ENCODE measurements at regions not wholly inside any gene's neighbourhood (a gene's known extent, or its start where the extent isn't known, plus 50 kb on each side); places are given as distances from the start of the nearest gene placed in this dataset.

DNA sequence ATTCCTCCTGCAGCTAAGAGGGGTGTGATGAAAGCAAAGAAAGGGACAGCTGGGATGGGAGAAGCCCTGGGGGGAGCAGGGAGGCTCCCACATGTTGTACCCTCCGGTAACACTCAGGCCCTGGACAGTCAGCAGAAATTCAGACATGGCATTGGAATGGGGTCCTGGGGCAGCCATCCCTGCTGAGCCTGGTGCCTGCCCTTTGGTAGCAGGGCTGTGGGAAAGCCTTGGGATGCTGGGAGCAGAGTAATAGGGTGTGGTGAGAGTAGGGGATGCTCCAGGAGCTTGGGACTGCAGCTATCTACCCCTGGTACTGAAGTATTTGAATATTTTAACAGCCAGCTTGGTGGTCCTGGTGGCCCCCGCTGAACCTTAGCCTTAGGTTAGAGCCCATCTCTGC lies 56.8 kb downstream of the FAM241B start:
- no peaks in the 10 kb centered on the region for H3K27me3 ChIP-seq
- TF ChIP-seq, protein P1, sequence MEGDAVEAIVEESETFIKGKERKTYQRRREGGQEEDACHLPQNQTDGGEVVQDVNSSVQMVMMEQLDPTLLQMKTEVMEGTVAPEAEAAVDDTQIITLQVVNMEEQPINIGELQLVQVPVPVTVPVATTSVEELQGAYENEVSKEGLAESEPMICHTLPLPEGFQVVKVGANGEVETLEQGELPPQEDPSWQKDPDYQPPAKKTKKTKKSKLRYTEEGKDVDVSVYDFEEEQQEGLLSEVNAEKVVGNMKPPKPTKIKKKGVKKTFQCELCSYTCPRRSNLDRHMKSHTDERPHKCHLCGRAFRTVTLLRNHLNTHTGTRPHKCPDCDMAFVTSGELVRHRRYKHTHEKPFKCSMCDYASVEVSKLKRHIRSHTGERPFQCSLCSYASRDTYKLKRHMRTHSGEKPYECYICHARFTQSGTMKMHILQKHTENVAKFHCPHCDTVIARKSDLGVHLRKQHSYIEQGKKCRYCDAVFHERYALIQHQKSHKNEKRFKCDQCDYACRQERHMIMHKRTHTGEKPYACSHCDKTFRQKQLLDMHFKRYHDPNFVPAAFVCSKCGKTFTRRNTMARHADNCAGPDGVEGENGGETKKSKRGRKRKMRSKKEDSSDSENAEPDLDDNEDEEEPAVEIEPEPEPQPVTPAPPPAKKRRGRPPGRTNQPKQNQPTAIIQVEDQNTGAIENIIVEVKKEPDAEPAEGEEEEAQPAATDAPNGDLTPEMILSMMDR (IDR thresholded peaks at IDR 0.05), result no peak
- no peak for TF ChIP-seq POLR2A (IDR thresholded peaks at IDR 0.05)
- intact Hi-C loops (cut with DNase I), result no loop called here
- 81 to 95% methylated on average over 2 of the region's 2 CpGs for WGBS, 2 donors
- no peaks in the 10 kb centered on the region for H3K36me3 ChIP-seq (replicated peaks in 1 of 2; ENCODE audit: insufficient read depth in 1 of 2, low read depth in 2 of 2)
- peak overlapping the region; percentile 85 to 92 (median 88) for H3K27ac ChIP-seq
- H3K9me3 ChIP-seq, result no peaks in the 10 kb centered on the region
- DNase-seq, result no peak
- peaks cover 46% of the 10 kb centered on the region for H3K4me1 ChIP-seq
- H3K4me3 ChIP-seq, result no peak overlapping the region
- ATAC-seq, result no peak

DNA sequence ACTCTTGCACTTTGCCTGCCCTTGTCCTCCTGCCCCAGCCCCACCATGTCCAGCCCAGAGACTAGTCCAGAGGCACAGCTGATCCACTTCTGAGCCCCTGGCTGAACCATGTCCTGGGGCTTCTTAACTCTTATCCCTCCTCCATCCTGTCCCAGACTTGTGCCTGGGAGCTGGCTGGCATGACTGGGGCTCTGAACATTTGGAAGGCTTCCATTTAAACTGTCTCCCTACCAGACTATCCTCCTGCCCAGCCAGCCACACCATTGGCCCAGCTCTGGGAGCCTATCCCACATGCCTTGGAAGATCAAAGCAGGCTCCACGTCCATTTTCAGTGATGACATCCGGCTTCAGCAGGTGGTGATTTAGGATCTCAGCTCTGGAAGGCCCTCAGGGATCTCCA lies 57.4 kb downstream of the FAM241B start:
- Histone ChIP-seq H3K27me3 (no peaks in the 10 kb centered on the region), H3K27ac (no peak overlapping the region), H3K4me3 (no peak overlapping the region), H3K36me3 (replicated peaks in 1 of 2; ENCODE audit: insufficient read depth in 1 of 2, low read depth in 2 of 2) (no peaks in the 10 kb centered on the region), H3K9me3 (no peaks in the 10 kb centered on the region), H3K4me1 (peaks cover 46% of the 10 kb centered on the region)
- intact Hi-C loops (cut with DNase I), result no loop called here
- DNase-seq, result no peak
- no peak for ATAC-seq
- 89 to 92% methylated on average over 2 of the region's 2 CpGs for WGBS, 2 donors
- TF ChIP-seq POLR2A (IDR thresholded peaks at IDR 0.05), result no peak
- TF ChIP-seq, protein P1 (IDR thresholded peaks at IDR 0.05), result no peak

DNA sequence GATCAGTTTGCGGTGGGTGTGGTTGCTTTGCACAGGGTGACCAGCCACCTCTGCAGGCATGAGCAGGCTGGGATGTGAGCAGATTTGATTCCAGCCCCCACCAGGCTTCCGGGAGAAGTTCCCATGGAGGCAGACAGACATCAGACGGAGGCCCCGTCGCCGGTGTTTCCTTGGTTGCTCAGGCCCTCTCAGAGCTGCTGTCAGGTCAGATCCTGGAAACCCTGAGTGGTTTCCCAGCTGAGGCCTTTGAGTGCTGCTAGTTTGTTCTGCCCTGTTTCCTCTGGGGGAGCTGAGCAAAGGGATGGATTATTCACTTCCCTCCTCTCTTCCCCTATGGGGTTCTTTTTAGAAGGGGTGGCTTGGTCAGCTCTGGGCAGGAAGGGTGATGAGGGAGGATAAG lies 62.2 kb downstream of the FAM241B start:
- 38 to 89% methylated on average over 1 to 6 of the region's 6 CpGs for WGBS, 2 donors
- Histone ChIP-seq H3K27ac (no peak overlapping the region), H3K4me3 (no peak overlapping the region), H3K36me3 (replicated peaks in 1 of 2; ENCODE audit: insufficient read depth in 1 of 2, low read depth in 2 of 2) (no peaks in the 10 kb centered on the region), H3K9me3 (no peaks in the 10 kb centered on the region), H3K27me3 (no peaks in the 10 kb centered on the region), H3K4me1 (peaks cover 2% of the 10 kb centered on the region)
- ATAC-seq, result no peak
- intact Hi-C loops (cut with DNase I), result no loop called here
- DNase-seq, result no peak
- TF ChIP-seq, protein P1 (IDR thresholded peaks at IDR 0.05), result no peak
- no peak for TF ChIP-seq POLR2A (IDR thresholded peaks at IDR 0.05)

DNA sequence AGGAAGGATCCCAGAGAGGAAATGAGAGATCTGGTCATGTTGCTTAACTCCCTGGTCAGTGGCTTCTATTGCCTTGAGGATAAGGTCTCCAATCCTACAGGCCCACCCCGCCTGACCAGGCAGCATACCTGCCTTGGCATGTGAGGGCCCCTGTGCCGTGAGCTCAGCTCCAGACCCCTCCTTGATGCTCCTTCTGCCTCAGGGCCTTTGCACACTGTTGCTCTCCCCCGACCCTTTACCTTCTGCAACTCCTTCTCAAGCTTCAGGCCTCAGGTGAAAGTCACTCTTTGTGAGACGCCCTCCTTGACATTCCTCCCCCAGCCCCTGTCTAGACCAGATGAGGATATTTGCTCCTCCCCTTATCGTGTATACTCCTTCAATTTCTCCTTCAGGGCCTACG lies 62.8 kb downstream of the FAM241B start:
- H3K4me3 ChIP-seq, result no peak overlapping the region
- DNase-seq (no peak), ATAC-seq (no peak)
- H3K4me1 ChIP-seq, result no peaks in the 10 kb centered on the region
- H3K9me3 ChIP-seq, result no peaks in the 10 kb centered on the region
- intact Hi-C loops (cut with DNase I), result no loop called here
- TF ChIP-seq, protein P1 (IDR thresholded peaks at IDR 0.05), result no peak
- TF ChIP-seq POLR2A (IDR thresholded peaks at IDR 0.05), result no peak
- H3K27ac ChIP-seq, result no peak overlapping the region
- H3K36me3 ChIP-seq (replicated peaks in 1 of 2; ENCODE audit: insufficient read depth in 1 of 2, low read depth in 2 of 2), result no peaks in the 10 kb centered on the region
- no peaks in the 10 kb centered on the region for H3K27me3 ChIP-seq
- WGBS, 2 donors, result 86 to 88% methylated on average over 6 of the region's 6 CpGs

DNA sequence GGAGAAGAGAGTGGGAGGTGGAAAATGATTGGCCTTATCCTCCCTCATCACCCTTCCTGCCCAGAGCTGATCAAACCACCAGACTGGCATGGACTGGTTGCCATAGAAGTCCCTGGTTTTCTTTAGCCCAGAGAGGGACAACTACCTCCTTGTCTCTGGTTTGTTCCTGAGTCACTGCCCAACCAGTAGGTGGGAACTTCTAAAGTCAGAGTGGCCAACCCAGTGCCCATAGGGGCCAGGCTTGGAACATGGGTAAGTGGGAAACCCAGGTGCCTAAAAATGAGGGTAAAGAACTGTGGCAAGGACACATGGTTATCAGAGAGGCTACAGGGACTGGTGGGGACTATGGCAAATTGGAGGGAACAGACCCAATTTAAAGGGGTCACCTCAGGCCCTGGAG lies 63.8 kb downstream of the FAM241B start:
- ATAC-seq, result no peak
- TF ChIP-seq, protein P1 (IDR thresholded peaks at IDR 0.05), result no peak
- TF ChIP-seq POLR2A (IDR thresholded peaks at IDR 0.05), result no peak
- intact Hi-C loops (cut with DNase I), result no loop called here
- no peak for DNase-seq
- Histone ChIP-seq H3K4me1 (no peaks in the 10 kb centered on the region), H3K9me3 (no peaks in the 10 kb centered on the region), H3K27me3 (no peaks in the 10 kb centered on the region), H3K36me3 (replicated peaks in 1 of 2; ENCODE audit: insufficient read depth in 1 of 2, low read depth in 2 of 2) (no peaks in the 10 kb centered on the region), H3K4me3 (no peak overlapping the region), H3K27ac (no peak overlapping the region)
